ENCODE measurements at regions not wholly inside any gene's neighbourhood (a gene's known extent, or its start where the extent isn't known, plus 50 kb on each side); places are given as distances from the start of the nearest gene placed in this dataset.

DNA sequence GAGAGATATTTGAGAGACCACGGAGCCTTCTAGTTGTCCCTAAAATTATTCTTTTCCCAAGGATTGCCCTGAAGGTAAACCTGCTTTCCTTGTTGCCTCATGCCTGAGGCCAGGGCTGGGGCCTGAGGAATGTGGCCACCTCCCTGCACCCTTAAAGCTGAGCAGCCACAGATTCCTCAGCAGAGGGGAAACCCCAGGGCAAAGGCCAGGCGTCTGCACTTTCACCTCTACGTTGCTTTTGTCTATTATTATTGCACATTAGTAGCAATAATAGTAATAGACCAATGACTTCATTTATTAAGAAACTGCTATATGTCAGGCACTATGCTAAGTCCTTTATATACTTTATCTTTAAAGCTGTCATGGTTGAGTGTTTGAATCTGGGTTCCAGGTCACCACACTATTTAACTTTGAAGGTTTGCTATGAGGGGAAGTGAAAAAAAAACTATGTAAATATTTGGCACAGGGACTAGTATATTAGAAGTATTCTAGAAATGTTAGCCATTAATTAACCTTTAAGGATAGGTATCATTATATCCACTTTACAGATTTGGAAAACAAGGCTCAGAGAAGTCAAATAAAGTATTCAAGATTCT, 104.2 kb downstream of the LRRC30 start:
- Mint-ChIP-seq H3K27me3 (ENCODE audit: low read depth in 3 of 3) (peaks cover 0 to 2% (median 1%) of the 10 kb centered on the region in 3 donors), H3K9me3 (peaks cover 0 to 2% (median 0%) of the 10 kb centered on the region in 7 donors), H3K27ac (no peak overlapping the region), H3K4me1 (no peaks in the 10 kb centered on the region), H3K36me3 (no peaks in the 10 kb centered on the region), H3K4me3 (no peak overlapping the region)
- Histone ChIP-seq H3K9ac (ENCODE audit: insufficient read depth, low read length, poor library complexity, severe bottlenecking) (no peak overlapping the region), H3K4me1 (ENCODE audit: control insufficient read depth in 1 of 2, insufficient read depth in 2 of 2, low read length in 2 of 2) (no peaks in the 10 kb centered on the region), H3K27me3 (ENCODE audit: control insufficient read depth in 2 of 2, insufficient read depth in 2 of 2, low read length in 2 of 2) (no peaks in the 10 kb centered on the region), H3K27ac (ENCODE audit: low read depth in 1 of 2, low read length in 2 of 2) (no peak overlapping the region), H3K4me3 (replicated peaks in 1 of 3; ENCODE audit: low read depth in 2 of 3, low read length in 3 of 3) (no peak overlapping the region), H3K4me2 (replicated peaks; ENCODE audit: extremely low read depth, low read length, poor library complexity, severe bottlenecking) (no peak overlapping the region), H2AFZ (ENCODE audit: insufficient read depth, low read depth, low read length, poor library complexity, severe bottlenecking) (no peak overlapping the region), H3K79me2 (ENCODE audit: insufficient read depth, low read length) (no peaks in the 10 kb centered on the region), H3K9me3 (replicated peaks in 1 of 2; ENCODE audit: control insufficient read depth in 1 of 2, insufficient read depth in 1 of 2, low read length in 2 of 2) (no peaks in the 10 kb centered on the region), H4K20me1 (ENCODE audit: insufficient read depth, low read length) (no peaks in the 10 kb centered on the region), H3K36me3 (replicated peaks in 1 of 2; ENCODE audit: control insufficient read depth in 1 of 2, insufficient read depth in 2 of 2, low read length in 2 of 2) (no peaks in the 10 kb centered on the region)
- intact Hi-C loops (cut with micrococcal nuclease), result no loop called here
- WGBS (ENCODE audit: insufficient coverage), result 80% methylated on average over 1 of the region's 3 CpGs
- no peak for DNase-seq
- TF ChIP-seq, protein P1, sequence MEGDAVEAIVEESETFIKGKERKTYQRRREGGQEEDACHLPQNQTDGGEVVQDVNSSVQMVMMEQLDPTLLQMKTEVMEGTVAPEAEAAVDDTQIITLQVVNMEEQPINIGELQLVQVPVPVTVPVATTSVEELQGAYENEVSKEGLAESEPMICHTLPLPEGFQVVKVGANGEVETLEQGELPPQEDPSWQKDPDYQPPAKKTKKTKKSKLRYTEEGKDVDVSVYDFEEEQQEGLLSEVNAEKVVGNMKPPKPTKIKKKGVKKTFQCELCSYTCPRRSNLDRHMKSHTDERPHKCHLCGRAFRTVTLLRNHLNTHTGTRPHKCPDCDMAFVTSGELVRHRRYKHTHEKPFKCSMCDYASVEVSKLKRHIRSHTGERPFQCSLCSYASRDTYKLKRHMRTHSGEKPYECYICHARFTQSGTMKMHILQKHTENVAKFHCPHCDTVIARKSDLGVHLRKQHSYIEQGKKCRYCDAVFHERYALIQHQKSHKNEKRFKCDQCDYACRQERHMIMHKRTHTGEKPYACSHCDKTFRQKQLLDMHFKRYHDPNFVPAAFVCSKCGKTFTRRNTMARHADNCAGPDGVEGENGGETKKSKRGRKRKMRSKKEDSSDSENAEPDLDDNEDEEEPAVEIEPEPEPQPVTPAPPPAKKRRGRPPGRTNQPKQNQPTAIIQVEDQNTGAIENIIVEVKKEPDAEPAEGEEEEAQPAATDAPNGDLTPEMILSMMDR (IDR thresholded peaks at IDR 0.05), result no peak

DNA sequence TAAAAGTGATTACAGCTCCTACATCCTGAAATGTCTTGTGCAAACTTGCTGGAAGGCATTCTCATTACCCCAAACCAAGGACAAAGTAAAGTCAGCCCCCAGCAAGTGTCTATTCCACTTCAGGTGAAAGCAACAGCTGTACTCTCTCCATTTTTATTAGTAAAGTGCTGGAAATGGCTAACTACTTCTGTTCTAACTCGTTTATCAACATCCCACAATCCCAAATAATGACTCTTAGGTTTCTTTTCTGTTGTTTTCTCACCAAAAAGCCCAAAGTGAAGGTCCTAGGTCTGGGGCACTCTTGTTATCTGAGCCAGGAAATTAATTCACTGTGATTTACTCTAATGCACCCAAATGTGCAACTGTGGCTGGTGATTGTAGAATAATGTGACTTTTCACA, 105.7 kb downstream of the LRRC30 start:
- 80% methylated on average over 1 of the region's 1 CpG for WGBS (ENCODE audit: insufficient coverage)
- TF ChIP-seq, protein P1 (IDR thresholded peaks at IDR 0.05), result no peak

More for the DNA sequence above, 105.7 kb downstream of the LRRC30 start:
- intact Hi-C loops (cut with micrococcal nuclease), result no loop called here
- Histone ChIP-seq H3K27me3 (ENCODE audit: control insufficient read depth in 2 of 2, insufficient read depth in 2 of 2, low read length in 2 of 2) (no peaks in the 10 kb centered on the region), H3K4me3 (replicated peaks in 1 of 3; ENCODE audit: low read depth in 2 of 3, low read length in 3 of 3) (no peak overlapping the region), H3K27ac (ENCODE audit: low read depth in 1 of 2, low read length in 2 of 2) (no peak overlapping the region), H3K36me3 (replicated peaks in 1 of 2; ENCODE audit: control insufficient read depth in 1 of 2, insufficient read depth in 2 of 2, low read length in 2 of 2) (no peaks in the 10 kb centered on the region), H4K20me1 (ENCODE audit: insufficient read depth, low read length) (no peaks in the 10 kb centered on the region), H3K79me2 (ENCODE audit: insufficient read depth, low read length) (no peaks in the 10 kb centered on the region), H3K4me1 (ENCODE audit: control insufficient read depth in 1 of 2, insufficient read depth in 2 of 2, low read length in 2 of 2) (no peaks in the 10 kb centered on the region), H3K9me3 (replicated peaks in 1 of 2; ENCODE audit: control insufficient read depth in 1 of 2, insufficient read depth in 1 of 2, low read length in 2 of 2) (no peaks in the 10 kb centered on the region), H2AFZ (ENCODE audit: insufficient read depth, low read depth, low read length, poor library complexity, severe bottlenecking) (no peak overlapping the region), H3K9ac (ENCODE audit: insufficient read depth, low read length, poor library complexity, severe bottlenecking) (no peak overlapping the region), H3K4me2 (replicated peaks; ENCODE audit: extremely low read depth, low read length, poor library complexity, severe bottlenecking) (no peak overlapping the region)
- peaks cover 0 to 2% (median 0%) of the 10 kb centered on the region in 7 donors for H3K9me3 Mint-ChIP-seq
- no peak for DNase-seq
- H3K27ac Mint-ChIP-seq, result no peak overlapping the region
- no peaks in the 10 kb centered on the region for H3K4me1 Mint-ChIP-seq
- no peaks in the 10 kb centered on the region for H3K36me3 Mint-ChIP-seq
- peaks cover under 1 to 2% (median 1%) of the 10 kb centered on the region in 3 donors for H3K27me3 Mint-ChIP-seq (ENCODE audit: low read depth in 3 of 3)
- no peak overlapping the region for H3K4me3 Mint-ChIP-seq

Measured in CD14-positive monocyte (primary cell).